Osteocyte (in vitro differentiated cells): ENCODE measurements at regions not wholly inside any gene's neighbourhood (a gene's known extent, or its start where the extent isn't known, plus 50 kb on each side); places are given as distances from the start of the nearest gene placed in this dataset.

Experiments
- DNase-seq: peaks from one replicate; pipeline ENCODE4 v3.0.0; 2021; ENCODE audit warnings: mixed read lengths; ENCODE audit not compliant: unreplicated experiment; ENCODE audit errors: extremely low spot score
- H3K27ac Mint-ChIP-seq: one replicate; pipeline ENCODE4 v1.8.0; 2021; ENCODE audit warnings: mild to moderate bottlenecking, mixed read lengths; ENCODE audit not compliant: unreplicated experiment
- H3K27me3 Mint-ChIP-seq: one replicate; pipeline ENCODE4 v1.8.0; 2021; ENCODE audit warnings: mixed read lengths; ENCODE audit not compliant: unreplicated experiment
- H3K36me3 Mint-ChIP-seq: one replicate; pipeline ENCODE4 v1.8.0; 2021; ENCODE audit warnings: mixed read lengths; ENCODE audit not compliant: unreplicated experiment
- H3K4me1 Mint-ChIP-seq: one replicate; pipeline ENCODE4 v1.8.0; 2021; ENCODE audit warnings: mixed read lengths; ENCODE audit not compliant: unreplicated experiment
- H3K4me3 Mint-ChIP-seq: one replicate; pipeline ENCODE4 v1.8.0; 2021; ENCODE audit warnings: mild to moderate bottlenecking, moderate library complexity, mixed read lengths; ENCODE audit not compliant: unreplicated experiment
- H3K9me3 Mint-ChIP-seq: one replicate; pipeline ENCODE4 v1.8.0; 2021; ENCODE audit warnings: mixed read lengths; ENCODE audit not compliant: unreplicated experiment
- TF ChIP-seq, protein P1 (sequence below): fragments of 200-600 bp; sonication (generic); IDR thresholded peaks from 2 replicates; pipeline ENCODE4 v1.5.0; 2021; ENCODE audit warnings: antibody characterized with exemption, mild to moderate bottlenecking, moderate library complexity

DNA sequence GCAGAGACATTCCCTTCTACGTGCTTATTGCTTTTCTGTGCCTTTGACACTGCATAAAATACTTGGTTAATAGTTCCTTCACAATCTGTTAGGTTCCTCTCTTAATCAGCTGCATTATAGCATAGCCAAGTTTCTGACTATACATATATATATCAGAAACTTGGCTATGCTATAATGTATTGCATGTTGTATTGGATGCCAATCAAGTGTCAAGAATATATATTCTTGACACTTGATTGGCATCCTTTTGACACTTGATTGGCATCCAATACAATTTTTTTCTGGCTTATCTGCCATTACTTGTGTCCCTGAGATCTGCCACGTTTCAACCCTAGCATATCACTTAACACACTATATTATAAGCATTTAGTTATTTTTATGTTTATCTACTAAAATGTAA lies 949.7 kb upstream of the TENM4 start:
- no peak for DNase-seq

DNA sequence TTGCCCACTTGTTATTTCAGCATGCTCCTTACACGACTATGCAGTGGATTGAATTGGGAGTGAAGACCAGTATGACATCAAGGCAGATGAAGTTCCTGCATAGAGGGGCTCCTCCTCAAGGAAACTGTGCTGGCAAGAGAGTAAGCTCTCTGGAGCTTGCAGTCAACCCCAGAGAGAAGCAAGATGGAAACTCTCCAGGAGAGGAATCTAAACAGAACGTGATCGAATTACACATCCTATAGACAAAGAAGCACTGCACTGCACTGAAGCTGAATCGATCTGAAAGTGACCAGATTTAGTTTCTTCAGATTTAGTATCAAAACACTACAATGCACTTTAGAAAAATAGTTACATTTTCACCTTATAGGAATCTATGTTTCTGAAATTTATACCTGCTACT lies 947.7 kb upstream of the TENM4 start:
- no peaks in the 10 kb centered on the region for H3K4me1 Mint-ChIP-seq
- H3K4me3 Mint-ChIP-seq = no peak overlapping the region
- no peak overlapping the region for H3K27ac Mint-ChIP-seq
- TF ChIP-seq, protein P1, sequence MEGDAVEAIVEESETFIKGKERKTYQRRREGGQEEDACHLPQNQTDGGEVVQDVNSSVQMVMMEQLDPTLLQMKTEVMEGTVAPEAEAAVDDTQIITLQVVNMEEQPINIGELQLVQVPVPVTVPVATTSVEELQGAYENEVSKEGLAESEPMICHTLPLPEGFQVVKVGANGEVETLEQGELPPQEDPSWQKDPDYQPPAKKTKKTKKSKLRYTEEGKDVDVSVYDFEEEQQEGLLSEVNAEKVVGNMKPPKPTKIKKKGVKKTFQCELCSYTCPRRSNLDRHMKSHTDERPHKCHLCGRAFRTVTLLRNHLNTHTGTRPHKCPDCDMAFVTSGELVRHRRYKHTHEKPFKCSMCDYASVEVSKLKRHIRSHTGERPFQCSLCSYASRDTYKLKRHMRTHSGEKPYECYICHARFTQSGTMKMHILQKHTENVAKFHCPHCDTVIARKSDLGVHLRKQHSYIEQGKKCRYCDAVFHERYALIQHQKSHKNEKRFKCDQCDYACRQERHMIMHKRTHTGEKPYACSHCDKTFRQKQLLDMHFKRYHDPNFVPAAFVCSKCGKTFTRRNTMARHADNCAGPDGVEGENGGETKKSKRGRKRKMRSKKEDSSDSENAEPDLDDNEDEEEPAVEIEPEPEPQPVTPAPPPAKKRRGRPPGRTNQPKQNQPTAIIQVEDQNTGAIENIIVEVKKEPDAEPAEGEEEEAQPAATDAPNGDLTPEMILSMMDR = no peak
- H3K36me3 Mint-ChIP-seq = no peaks in the 10 kb centered on the region
- peaks cover 7% of the 10 kb centered on the region for H3K9me3 Mint-ChIP-seq
- no peaks in the 10 kb centered on the region for H3K27me3 Mint-ChIP-seq
- DNase-seq = no peak

More for the DNA sequence above, 949.7 kb upstream of the TENM4 start:
- H3K36me3 Mint-ChIP-seq = no peaks in the 10 kb centered on the region
- H3K4me1 Mint-ChIP-seq = no peaks in the 10 kb centered on the region
- TF ChIP-seq, protein P1 = no peak
- peaks cover 5% of the 10 kb centered on the region for H3K9me3 Mint-ChIP-seq
- no peak overlapping the region for H3K27ac Mint-ChIP-seq
- H3K4me3 Mint-ChIP-seq = no peak overlapping the region
- H3K27me3 Mint-ChIP-seq = no peaks in the 10 kb centered on the region

DNA sequence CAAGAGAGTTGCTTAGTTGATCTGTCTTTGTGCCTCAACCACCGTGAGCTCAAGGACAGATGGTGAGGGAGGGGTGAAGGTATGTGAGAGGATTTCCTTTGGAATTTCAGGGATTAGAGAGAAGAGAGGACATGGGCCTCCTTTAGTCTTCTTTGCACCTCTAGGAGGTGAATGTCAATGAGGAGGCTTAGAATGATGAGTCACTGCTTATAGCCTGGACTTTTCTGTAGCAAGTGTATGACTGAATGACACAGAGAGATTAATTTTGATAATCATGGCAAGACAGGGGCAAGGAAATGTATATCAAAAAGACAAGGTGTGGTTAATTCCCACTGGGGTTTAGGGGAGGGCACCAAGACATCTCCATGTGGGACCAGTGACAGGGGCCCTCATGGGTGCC lies 947.3 kb upstream of the TENM4 start:
- no peaks in the 10 kb centered on the region for H3K4me1 Mint-ChIP-seq

DNA sequence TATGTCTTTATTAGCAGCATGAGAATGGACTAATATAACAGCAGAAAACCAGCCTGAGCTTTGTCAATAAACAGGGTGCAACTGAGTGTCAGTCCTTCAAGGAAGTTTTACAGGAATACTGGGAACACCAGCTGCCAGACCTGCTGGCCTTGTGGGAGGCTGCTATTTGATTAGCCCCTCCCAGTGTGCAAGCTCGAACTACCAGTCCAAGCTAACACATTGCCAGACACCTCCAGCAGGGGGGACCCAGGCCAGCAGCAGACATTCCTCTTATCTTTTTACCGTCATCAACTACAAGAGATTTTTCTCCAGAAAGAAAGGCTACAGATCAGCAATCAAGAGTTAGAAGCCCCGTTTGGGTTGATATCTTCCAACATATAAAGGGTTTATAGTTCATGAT lies 942.8 kb upstream of the TENM4 start:
- no peaks in the 10 kb centered on the region for H3K4me1 Mint-ChIP-seq
- TF ChIP-seq, protein P1 = no peak
- H3K27ac Mint-ChIP-seq = no peak overlapping the region
- no peak overlapping the region for H3K4me3 Mint-ChIP-seq
- H3K36me3 Mint-ChIP-seq = no peaks in the 10 kb centered on the region
- H3K27me3 Mint-ChIP-seq = no peaks in the 10 kb centered on the region
- peaks cover 9% of the 10 kb centered on the region for H3K9me3 Mint-ChIP-seq
- DNase-seq = no peak

More for the DNA sequence above, 947.3 kb upstream of the TENM4 start:
- no peak for DNase-seq
- H3K9me3 Mint-ChIP-seq = peaks cover 9% of the 10 kb centered on the region
- H3K27me3 Mint-ChIP-seq = no peaks in the 10 kb centered on the region
- H3K36me3 Mint-ChIP-seq = no peaks in the 10 kb centered on the region
- H3K4me3 Mint-ChIP-seq = no peak overlapping the region
- no peak overlapping the region for H3K27ac Mint-ChIP-seq
- TF ChIP-seq, protein P1 = no peak

DNA sequence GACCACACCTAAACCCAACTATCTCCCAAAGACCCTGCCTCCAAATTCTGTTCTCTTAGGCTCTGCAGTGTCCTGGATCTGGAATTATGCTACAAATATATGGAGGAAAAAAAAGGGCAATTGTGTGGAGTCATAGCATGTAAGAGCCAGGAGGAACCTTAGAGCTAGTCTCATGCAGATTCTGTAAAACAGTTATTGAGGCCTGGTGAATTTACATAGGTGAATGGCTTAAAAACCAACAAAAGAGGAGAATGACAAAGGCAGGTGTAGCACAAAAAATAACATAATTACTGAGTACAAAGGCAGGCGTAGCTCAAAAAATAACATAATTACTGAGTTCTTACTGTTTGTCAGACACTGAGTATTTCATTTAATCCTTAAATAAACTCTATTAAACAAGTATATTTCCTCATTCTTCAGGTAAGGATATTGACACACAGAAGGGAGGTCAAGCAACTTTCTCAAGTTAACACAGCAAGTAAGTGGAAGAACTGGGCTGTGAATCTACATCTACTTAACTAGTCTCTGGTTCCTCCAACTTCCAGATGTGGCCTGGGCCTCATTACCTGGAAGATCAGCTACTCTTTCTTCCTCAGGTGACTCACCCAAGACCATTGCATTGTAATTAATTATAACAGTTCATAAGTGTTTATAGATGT lies 938.9 kb upstream of the TENM4 start:
- Mint-ChIP-seq H3K4me1 (no peaks in the 10 kb centered on the region), H3K9me3 (peaks cover 4% of the 10 kb centered on the region)

More for the DNA sequence above, 938.9 kb upstream of the TENM4 start:
- no peak overlapping the region for H3K27ac Mint-ChIP-seq
- no peak overlapping the region for H3K4me3 Mint-ChIP-seq
- H3K36me3 Mint-ChIP-seq = no peaks in the 10 kb centered on the region
- no peak for DNase-seq
- H3K27me3 Mint-ChIP-seq = no peaks in the 10 kb centered on the region
- TF ChIP-seq, protein P1 = no peak
